Nephron (organoid): ENCODE measurements at regions not wholly inside any gene's neighbourhood (a gene's known extent, or its start where the extent isn't known, plus 50 kb on each side); places are given as distances from the start of the nearest gene placed in this dataset.

Experiments
- H3K27ac Mint-ChIP-seq, 3 experiments: 2 replicates each; pipeline ENCODE4 v1.8.0; 2020; ENCODE audit warnings: mixed read lengths in 3 of 3, mild to moderate bottlenecking in 2 of 3, moderate library complexity in 1 of 3
- H3K27me3 Mint-ChIP-seq: 2 replicates; pipeline ENCODE4 v1.8.0; 2021; ENCODE audit warnings: low read depth, mild to moderate bottlenecking, moderate library complexity, mixed read lengths
- H3K36me3 Mint-ChIP-seq: 2 replicates; pipeline ENCODE4 v1.8.0; 2020; ENCODE audit warnings: low read depth, mixed read lengths
- H3K4me1 Mint-ChIP-seq: 2 replicates; pipeline ENCODE4 v1.8.0; 2020; ENCODE audit warnings: mixed read lengths
- H3K4me3 Mint-ChIP-seq, 3 experiments: 2 replicates each; pipeline ENCODE4 v1.8.0; 2020; ENCODE audit warnings: mild to moderate bottlenecking in 3 of 3, mixed read lengths in 3 of 3, moderate library complexity in 2 of 3
- H3K9me3 Mint-ChIP-seq: 2 replicates; pipeline ENCODE4 v1.8.0; 2020; ENCODE audit warnings: mixed read lengths
- TF ChIP-seq, protein P1 (sequence below), 3 experiments: fragments of 200-600 bp; sonication (generic); IDR thresholded peaks; one replicate each; pipeline ENCODE4 v1.5.0; 2021; ENCODE audit warnings: antibody characterized with exemption in 3 of 3; ENCODE audit not compliant: unreplicated experiment in 3 of 3

- Mint-ChIP-seq H3K4me1 (no peaks in the 10 kb centered on the region), H3K27ac (no peak overlapping the region), H3K36me3 (peaks cover 4% of the 10 kb centered on the region), H3K9me3 (peaks cover 15% of the 10 kb centered on the region), H3K27me3 (peaks cover 4% of the 10 kb centered on the region), H3K4me3 (no peak overlapping the region)
- TF ChIP-seq, protein P1, sequence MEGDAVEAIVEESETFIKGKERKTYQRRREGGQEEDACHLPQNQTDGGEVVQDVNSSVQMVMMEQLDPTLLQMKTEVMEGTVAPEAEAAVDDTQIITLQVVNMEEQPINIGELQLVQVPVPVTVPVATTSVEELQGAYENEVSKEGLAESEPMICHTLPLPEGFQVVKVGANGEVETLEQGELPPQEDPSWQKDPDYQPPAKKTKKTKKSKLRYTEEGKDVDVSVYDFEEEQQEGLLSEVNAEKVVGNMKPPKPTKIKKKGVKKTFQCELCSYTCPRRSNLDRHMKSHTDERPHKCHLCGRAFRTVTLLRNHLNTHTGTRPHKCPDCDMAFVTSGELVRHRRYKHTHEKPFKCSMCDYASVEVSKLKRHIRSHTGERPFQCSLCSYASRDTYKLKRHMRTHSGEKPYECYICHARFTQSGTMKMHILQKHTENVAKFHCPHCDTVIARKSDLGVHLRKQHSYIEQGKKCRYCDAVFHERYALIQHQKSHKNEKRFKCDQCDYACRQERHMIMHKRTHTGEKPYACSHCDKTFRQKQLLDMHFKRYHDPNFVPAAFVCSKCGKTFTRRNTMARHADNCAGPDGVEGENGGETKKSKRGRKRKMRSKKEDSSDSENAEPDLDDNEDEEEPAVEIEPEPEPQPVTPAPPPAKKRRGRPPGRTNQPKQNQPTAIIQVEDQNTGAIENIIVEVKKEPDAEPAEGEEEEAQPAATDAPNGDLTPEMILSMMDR (IDR thresholded peaks at IDR 0.05; ENCODE audit: unreplicated experiment in 3 of 3), result no peak
Observed at GRCh38 chr1:239947801-239948200, 143.9 kb upstream of the FMN2 start.

GRCh38 chr1:239951511-239952140 is 140.1 kb upstream of the FMN2 start:
- H3K4me3 Mint-ChIP-seq, result peak overlapping the region in 1 of 3 experiments; percentile 9
- H3K4me1 Mint-ChIP-seq, result no peaks in the 10 kb centered on the region
- H3K27ac Mint-ChIP-seq, result peak overlapping the region in 1 of 3 experiments; percentile 48
- peaks cover 4% of the 10 kb centered on the region for H3K27me3 Mint-ChIP-seq
- TF ChIP-seq, protein P1 (IDR thresholded peaks at IDR 0.05; ENCODE audit: unreplicated experiment in 3 of 3), result peak; percentile 85 to 88 (median 86)
- H3K36me3 Mint-ChIP-seq, result no peaks in the 10 kb centered on the region
- H3K9me3 Mint-ChIP-seq, result no peaks in the 10 kb centered on the region

GRCh38 chr1:239952348-239953308 is 139.1 kb upstream of the FMN2 start:
- H3K27me3 Mint-ChIP-seq, result peaks cover 6% of the 10 kb centered on the region
- no peaks in the 10 kb centered on the region for H3K9me3 Mint-ChIP-seq
- TF ChIP-seq, protein P1 (IDR thresholded peaks at IDR 0.05; ENCODE audit: unreplicated experiment in 3 of 3), result peak; percentile 26 to 47 (median 37)
- H3K36me3 Mint-ChIP-seq, result no peaks in the 10 kb centered on the region
- peak overlapping the region in 1 of 3 experiments; percentile 66 for H3K27ac Mint-ChIP-seq
- H3K4me3 Mint-ChIP-seq, result no peak overlapping the region
- H3K4me1 Mint-ChIP-seq, result no peaks in the 10 kb centered on the region

GRCh38 chr1:239954836-239955235 is 136.8 kb upstream of the FMN2 start:
- no peak overlapping the region for H3K4me3 Mint-ChIP-seq
- TF ChIP-seq, protein P1 (IDR thresholded peaks at IDR 0.05; ENCODE audit: unreplicated experiment in 3 of 3), result no peak
- H3K27ac Mint-ChIP-seq, result no peak overlapping the region
- peaks cover 8% of the 10 kb centered on the region for H3K27me3 Mint-ChIP-seq
- H3K4me1 Mint-ChIP-seq, result no peaks in the 10 kb centered on the region
- H3K36me3 Mint-ChIP-seq, result no peaks in the 10 kb centered on the region
- H3K9me3 Mint-ChIP-seq, result no peaks in the 10 kb centered on the region

DNA sequence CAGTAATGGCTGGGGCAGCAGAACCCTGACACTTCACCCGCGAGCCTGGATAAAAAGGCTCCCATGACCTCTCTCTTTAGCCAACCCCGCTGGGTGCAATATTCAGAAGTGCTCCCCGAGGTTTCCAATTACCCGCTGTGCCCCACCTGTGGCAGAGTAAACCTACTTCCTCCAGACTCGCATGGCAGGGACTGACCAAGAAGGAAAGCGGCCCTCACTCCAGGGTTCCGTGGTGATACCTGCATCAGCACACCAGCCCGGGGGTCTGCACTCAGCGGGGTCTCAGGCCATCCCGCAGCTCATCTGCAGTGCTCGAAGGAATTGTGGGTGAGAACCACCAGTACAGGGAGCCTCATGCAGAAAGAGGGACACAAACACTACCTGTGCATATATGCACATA is 136.3 kb upstream of the FMN2 start:
- H3K4me1 Mint-ChIP-seq, result peaks cover 6% of the 10 kb centered on the region

More for the DNA sequence above, 136.3 kb upstream of the FMN2 start:
- no peak overlapping the region for H3K27ac Mint-ChIP-seq
- H3K27me3 Mint-ChIP-seq, result peaks cover 13% of the 10 kb centered on the region
- no peaks in the 10 kb centered on the region for H3K36me3 Mint-ChIP-seq
- TF ChIP-seq, protein P1 (IDR thresholded peaks at IDR 0.05; ENCODE audit: unreplicated experiment in 3 of 3), result no peak
- H3K9me3 Mint-ChIP-seq, result no peaks in the 10 kb centered on the region
- H3K4me3 Mint-ChIP-seq, result no peak overlapping the region
